Left lobe of liver (tissue), 2 donors: ENCODE measurements at regions not wholly inside any gene's neighbourhood (a gene's known extent, or its start where the extent isn't known, plus 50 kb on each side); places are given as distances from the start of the nearest gene placed in this dataset.
A peak's percentile ranks its signal among the peaks of the same experiment; 100 is the strongest.

Experiments
- ATAC-seq: fragments of 200-7000 bp; cut with Tn5 transposase; one replicate; pipeline ENCODE4 v1.9.1; 2020; ENCODE audit warnings: mild to moderate bottlenecking, moderate library complexity
- DNase-seq: peaks from one replicate; pipeline ENCODE4 v3.0.0-alpha.2; 2020; ENCODE audit warnings: low spot score
- donor health status: DM: no; HTN: no; CAD: no; lungs with moderate emphysema.
- donor health status: DM: no; HTN: yes; CAD: no.

GRCh38 chr11:116567721-116568242, 205.0 kb downstream of the BUD13 start:
- ATAC-seq (no peak), DNase-seq (no peak)

DNA sequence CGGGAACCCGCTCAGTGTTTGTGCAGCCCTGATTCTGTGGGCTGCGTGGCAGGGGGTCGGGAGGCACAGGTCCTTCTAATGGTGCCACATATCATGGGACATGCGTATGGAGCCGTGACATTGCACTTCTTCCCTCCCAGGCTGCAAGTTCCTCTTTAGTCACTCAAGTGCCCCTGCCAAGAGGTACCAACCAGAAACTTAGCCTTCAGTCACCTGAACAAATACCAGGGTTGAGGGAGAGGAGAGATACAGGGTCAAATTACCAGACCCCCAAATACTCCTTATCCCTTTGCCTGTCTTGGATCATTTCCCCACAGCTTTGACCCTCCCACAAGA, 209.1 kb downstream of the BUD13 start:
- DNase-seq (no peak), ATAC-seq (no peak)

GRCh38 chr11:116563028-116563711, 209.6 kb downstream of the BUD13 start:
- DNase-seq, result no peak
- ATAC-seq, result peak; percentile 65

DNA sequence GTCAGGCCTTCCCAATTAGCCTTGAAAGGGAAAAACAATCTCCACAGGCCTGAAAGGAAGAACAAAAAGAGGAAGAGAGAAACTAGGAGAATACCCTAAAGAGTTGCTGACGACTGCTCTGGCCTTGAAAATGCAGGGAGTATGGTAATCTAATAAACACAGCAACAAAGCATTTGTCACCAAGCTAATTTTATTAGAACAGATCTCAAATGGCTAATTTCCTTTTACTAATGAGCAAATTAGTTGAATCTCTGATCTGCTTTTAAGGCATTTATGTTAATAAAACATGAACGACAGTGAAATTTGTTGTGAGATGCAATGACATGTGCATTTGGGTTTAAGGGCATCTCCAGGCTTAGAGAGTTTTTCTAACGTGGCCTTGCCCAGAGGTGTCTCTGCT, 212.2 kb downstream of the BUD13 start:
- DNase-seq, result no peak
- ATAC-seq, result no peak

- DNase-seq, result no peak
- ATAC-seq, result no peak
Measured at GRCh38 chr11:116558504-116559211, 214.1 kb downstream of the BUD13 start.

DNA sequence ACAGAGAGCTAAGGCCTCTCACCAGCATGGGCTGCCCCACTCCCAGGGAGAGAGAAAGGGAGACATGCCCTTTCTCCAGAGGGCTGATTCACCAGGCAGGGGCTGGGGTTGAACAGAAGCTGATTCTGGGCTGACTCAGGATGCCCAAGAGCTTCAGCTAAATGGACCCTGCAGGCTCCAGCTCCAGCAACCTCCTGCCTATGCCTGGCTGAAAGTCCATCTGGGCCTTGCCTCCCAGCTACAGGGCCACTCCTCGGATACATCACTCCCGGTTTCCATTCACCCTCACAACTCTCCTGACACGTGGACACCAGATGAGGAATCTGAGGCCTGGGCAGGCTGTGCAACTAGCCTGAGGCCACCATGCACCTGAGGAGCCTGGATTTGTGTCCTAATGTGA, 215.5 kb downstream of the BUD13 start:
- ATAC-seq, result no peak
- no peak for DNase-seq

DNA sequence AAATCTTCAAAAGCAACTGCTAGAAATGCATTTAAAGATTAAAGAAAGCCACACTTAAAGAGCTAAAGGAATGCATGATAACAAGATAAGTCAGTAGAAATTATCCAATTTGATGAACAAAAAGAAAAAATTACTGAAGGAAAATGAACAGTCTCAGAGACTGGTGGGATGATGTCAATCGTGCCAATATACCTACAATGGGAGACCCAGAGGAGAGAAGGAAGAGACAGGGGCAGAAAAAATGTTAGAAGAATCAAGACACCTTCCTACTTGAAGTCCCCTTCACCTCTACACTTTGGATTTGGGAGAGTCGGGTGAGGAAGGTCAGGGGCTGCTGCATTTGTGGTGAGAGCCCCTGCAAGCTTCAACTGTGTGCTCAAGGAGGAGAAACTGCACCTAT, 216.3 kb downstream of the BUD13 start:
- no peak for ATAC-seq
- DNase-seq, result no peak

GRCh38 chr11:116553482-116553881, 219.3 kb downstream of the BUD13 start:
- ATAC-seq, result no peak
- DNase-seq, result no peak

- no peak for ATAC-seq
Measured at GRCh38 chr11:116551576-116551975, 221.2 kb downstream of the BUD13 start.

GRCh38 chr11:116548256-116548655, 224.5 kb downstream of the BUD13 start:
- DNase-seq (no peak), ATAC-seq (no peak)

More at GRCh38 chr11:116551576-116551975, 221.2 kb downstream of the BUD13 start:
- no peak for DNase-seq

- DNase-seq, result no peak
Measured at GRCh38 chr11:116547571-116547970, 225.2 kb downstream of the BUD13 start.

GRCh38 chr11:116545912-116546311, 226.9 kb downstream of the BUD13 start:
- ATAC-seq, result no peak
- no peak for DNase-seq

More at GRCh38 chr11:116547571-116547970, 225.2 kb downstream of the BUD13 start:
- ATAC-seq, result no peak

- ATAC-seq, result no peak
Measured at GRCh38 chr11:116544721-116545120, 228.1 kb downstream of the BUD13 start.

GRCh38 chr11:116543911-116544475, 228.8 kb downstream of the BUD13 start:
- DNase-seq (no peak), ATAC-seq (no peak)

More at GRCh38 chr11:116544721-116545120, 228.1 kb downstream of the BUD13 start:
- DNase-seq, result no peak

DNA sequence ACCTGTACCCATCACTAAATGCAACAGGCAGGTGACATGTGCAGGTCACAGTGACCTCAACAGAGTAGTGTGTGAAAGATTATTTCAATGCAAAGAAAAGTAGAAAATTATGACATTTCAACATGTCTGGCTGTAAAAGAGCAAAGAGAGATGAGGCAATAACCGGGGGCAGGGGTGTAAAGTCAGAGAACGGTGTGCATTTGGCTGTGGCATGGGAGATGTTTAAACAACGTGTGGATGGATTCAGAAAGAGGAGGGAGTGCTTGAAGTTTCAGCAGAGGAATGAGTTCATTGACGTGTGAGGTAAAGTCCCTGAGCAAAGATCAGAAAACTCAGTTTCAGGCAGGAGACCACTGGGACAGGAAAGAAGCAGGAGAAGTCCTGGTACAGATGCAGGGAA, 229.7 kb downstream of the BUD13 start:
- DNase-seq (no peak), ATAC-seq (peak; percentile 73)

GRCh38 chr11:116542406-116542805, 230.4 kb downstream of the BUD13 start:
- no peak for DNase-seq
- no peak for ATAC-seq

GRCh38 chr11:116541460-116541859, 231.3 kb downstream of the BUD13 start:
- no peak for DNase-seq

DNA sequence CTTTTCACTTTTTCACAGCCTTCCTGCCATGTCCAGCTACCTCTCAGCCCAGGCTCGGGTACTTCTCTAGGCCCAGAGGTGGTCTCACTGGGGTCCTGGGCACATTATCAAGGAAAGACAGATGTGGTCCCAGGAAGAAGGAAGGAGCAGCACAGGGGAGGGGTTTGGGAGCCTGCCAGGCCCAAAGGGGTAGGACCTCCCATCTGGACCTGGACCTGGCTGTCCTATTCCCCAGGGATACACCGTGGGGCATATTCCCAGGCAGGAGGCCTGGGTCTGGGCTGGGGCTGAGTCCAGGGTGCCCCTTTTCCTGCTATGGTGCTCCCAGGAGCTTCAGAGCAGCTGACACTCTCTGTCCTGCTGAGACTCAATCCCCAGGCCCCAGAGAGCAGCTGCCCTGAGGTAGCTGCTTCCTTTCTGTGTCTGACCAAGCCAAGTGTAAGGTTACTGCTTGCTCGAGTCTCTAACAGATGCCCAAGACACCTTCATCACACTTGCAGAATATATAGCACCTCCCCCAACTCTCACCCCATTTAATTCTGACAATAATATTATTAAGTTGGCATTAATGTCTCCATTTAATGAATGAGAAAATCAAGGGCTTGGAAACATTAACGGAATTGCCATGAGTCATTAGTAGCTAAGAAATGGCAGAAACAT, 232.0 kb downstream of the BUD13 start:
- no peak for ATAC-seq
- no peak for DNase-seq

More at GRCh38 chr11:116541460-116541859, 231.3 kb downstream of the BUD13 start:
- no peak for ATAC-seq

DNA sequence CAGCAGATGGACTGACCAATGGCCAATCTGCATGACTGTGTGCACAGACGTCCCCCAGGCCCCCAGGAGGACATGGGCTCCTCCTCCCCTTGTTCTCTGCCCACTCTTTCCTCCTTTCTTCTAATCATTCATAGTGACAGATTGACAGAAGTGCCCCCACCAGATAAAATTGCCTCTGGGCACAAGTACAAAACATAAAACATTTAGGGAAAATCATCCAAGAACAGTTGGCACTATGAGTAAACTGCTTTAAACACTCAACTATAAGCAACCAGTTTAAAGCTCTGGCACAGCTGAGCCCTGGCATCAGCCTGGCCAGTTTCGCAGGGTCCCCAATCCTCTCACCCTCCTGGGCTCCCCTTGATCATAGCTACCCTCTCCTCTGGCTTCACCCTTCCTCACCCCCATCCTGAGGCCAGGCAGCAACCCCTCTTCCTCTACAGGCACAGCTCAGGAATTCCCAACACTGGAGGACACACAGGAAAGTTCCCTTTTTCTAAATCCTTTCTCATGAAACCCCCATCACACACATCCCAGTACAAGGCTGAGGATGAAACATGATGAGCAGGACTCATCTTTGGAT, 232.9 kb downstream of the BUD13 start:
- ATAC-seq, result no peak

DNA sequence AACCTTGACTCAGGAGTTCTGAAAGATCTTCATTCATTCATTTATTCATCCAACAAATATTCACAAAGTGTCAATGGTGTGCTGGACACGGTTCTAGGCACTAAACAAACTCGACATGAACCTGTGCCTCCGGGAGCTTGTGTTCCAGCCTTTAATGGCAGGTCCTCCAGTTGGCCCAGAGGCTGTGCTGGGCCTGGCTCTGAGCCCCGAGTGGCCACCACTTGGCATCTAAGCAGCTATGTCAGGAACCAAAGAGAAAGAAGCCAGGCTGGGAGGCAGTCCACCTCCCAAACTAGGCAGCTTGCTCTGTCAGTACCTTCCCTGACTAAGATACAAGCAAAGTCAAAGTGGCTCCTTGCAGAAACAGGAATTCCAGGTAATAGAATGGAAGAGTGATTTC, 233.6 kb downstream of the BUD13 start:
- DNase-seq, result no peak
- ATAC-seq, result no peak

More for the DNA sequence above, 232.9 kb downstream of the BUD13 start:
- DNase-seq, result no peak

DNA sequence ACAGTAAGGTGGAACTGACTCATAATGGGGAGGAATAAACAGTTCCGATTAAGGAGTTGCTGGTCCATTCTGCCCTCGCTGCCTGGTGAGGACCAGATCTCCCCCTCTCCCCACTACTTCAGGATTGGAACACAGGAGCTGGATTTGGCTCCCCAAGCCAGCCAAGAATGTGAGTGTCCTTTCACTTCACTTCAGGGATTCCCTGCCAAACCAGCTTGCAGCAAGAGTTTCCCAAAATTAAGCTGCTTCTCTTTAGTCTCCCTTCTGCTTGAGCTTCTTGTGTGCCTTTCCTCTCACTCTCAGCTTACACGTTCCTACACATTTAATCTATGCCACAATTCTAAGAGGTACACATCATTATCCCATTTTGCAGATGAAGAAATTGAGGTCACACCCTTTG, 234.1 kb downstream of the BUD13 start:
- DNase-seq, result no peak
- no peak for ATAC-seq
